ENCODE measurements at regions not wholly inside any gene's neighbourhood (a gene's known extent, or its start where the extent isn't known, plus 50 kb on each side); places are given as distances from the start of the nearest gene placed in this dataset.

DNA sequence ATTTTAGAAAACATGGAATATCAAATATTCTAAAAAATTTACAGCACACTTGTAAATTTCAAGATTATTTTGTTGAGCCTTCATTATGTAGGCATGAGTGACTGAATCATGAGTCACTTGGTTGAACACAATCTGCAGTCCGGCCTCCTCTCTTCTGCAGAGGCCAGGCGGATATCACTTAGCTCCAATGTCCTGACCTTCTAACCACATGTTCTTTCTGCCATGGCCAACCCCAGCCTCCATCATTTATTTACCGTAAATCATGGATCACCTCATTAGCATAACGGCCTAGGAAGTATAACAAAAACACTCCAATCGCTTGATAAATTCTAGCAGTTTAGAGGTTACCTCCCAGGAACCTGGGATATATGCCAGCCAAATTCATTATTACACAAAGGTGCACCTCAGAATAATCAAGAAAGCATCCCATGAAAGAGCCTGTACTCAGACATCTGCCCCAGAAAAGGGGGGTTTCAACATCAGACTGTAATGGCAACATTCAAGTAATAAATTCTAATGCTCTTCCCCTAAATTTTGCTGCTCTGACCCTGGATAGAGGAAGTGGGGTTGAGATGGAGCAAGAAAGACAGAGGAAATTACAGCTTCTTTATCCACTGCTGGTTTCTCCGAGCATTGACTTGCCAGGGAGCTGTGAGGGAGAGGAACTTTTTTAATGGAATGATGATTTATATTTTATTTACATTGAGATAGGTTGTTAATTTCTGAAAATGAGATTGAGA, 2153.6 kb upstream of the AGA start:
- Histone ChIP-seq H3K27me3 (ENCODE audit: control insufficient read depth, insufficient read depth, low read length) (no peaks in the 10 kb centered on the region), H3K9me3 (replicated peaks; ENCODE audit: control insufficient read depth, low read depth, low read length) (no peaks in the 10 kb centered on the region), H3K36me3 (ENCODE audit: control insufficient read depth, insufficient read depth, low read length) (no peaks in the 10 kb centered on the region), H3K27ac (ENCODE audit: low read length) (no peak overlapping the region), H3K4me1 (ENCODE audit: control insufficient read depth, insufficient read depth, low read length) (no peaks in the 10 kb centered on the region), H3K4me3 (ENCODE audit: low read length) (no peak overlapping the region)
- DNase-seq = no peak
- WGBS (ENCODE audit: insufficient coverage) = 89% methylated on average over 6 of the region's 6 CpGs

DNA sequence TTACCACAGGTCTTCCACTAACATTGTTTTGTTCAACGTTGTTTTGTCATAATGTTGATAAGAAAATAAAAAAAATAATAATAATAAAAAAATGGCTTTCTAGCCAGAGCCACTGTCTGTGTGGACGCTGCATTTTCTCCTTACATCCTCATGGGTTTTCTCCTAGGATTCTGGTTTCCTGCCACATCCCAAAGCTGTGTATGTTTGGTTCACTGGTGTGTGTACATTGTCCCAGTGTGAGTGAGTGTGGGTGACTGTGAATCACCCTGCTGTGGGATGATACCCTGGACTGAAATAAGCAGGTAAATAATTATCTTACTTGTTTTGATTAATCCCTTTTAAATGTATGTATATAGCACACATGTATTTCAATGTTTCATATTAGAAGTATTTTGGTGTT, 2154.4 kb upstream of the AGA start:
- Histone ChIP-seq H3K9me3 (replicated peaks; ENCODE audit: control insufficient read depth, low read depth, low read length) (no peaks in the 10 kb centered on the region), H3K27ac (ENCODE audit: low read length) (no peak overlapping the region), H3K4me1 (ENCODE audit: control insufficient read depth, insufficient read depth, low read length) (no peaks in the 10 kb centered on the region), H3K4me3 (ENCODE audit: low read length) (no peak overlapping the region), H3K36me3 (ENCODE audit: control insufficient read depth, insufficient read depth, low read length) (no peaks in the 10 kb centered on the region), H3K27me3 (ENCODE audit: control insufficient read depth, insufficient read depth, low read length) (no peaks in the 10 kb centered on the region)
- no CpG with 5 or more reads among the region's 2 CpGs for WGBS (ENCODE audit: insufficient coverage)
- no peak for DNase-seq

DNA sequence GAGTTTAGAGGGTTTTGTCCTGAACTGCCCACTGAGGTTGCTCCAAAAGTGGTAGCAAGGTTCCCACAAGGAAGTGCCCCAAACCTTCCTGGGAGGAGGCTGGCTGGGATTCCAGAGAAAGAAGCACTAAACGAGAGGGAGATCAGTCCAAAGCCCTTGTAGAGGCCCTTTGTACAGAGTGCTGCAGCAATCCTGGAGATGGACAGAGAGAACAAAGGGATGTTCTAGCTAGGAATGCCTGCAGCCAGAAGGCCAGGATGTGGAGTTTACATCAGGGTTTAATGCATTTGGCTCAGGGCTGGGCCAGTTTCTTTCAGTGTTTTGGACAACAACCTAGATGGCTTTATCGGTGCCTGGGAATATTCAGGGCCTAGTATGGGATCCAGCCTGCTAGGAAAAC, 2155.1 kb upstream of the AGA start:
- H3K27me3 ChIP-seq (ENCODE audit: control insufficient read depth, insufficient read depth, low read length) = no peaks in the 10 kb centered on the region
- H3K27ac ChIP-seq (ENCODE audit: low read length) = no peak overlapping the region
- WGBS (ENCODE audit: insufficient coverage) = 8% methylated on average over 2 of the region's 2 CpGs
- no peaks in the 10 kb centered on the region for H3K4me1 ChIP-seq (ENCODE audit: control insufficient read depth, insufficient read depth, low read length)
- no peaks in the 10 kb centered on the region for H3K9me3 ChIP-seq (replicated peaks; ENCODE audit: control insufficient read depth, low read depth, low read length)
- no peaks in the 10 kb centered on the region for H3K36me3 ChIP-seq (ENCODE audit: control insufficient read depth, insufficient read depth, low read length)
- H3K4me3 ChIP-seq (ENCODE audit: low read length) = no peak overlapping the region
- DNase-seq = peak; percentile 10

DNA sequence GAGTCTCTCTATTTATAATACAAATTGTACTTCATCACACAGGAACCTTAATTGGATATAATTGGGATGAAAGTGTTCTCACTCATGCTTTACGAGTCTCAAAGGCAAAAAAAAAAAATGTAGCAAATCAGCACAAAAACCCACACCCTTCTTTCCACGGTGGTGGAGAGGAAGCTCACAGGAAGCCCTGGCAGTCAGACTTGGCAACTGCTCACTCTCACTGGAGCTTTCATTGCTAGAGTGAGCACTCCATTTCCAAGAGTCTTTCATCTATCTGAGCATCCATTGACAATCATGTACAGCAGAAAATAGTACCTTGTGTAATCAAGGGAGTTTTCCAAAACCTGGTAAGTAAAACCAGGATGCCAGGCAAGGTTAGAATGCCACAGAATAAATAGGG, 2159.4 kb upstream of the AGA start:
- peak; percentile 8 for DNase-seq
- Histone ChIP-seq H3K4me3 (ENCODE audit: low read length) (no peak overlapping the region), H3K27ac (ENCODE audit: low read length) (no peak overlapping the region), H3K4me1 (ENCODE audit: control insufficient read depth, insufficient read depth, low read length) (no peaks in the 10 kb centered on the region), H3K36me3 (ENCODE audit: control insufficient read depth, insufficient read depth, low read length) (no peaks in the 10 kb centered on the region), H3K27me3 (ENCODE audit: control insufficient read depth, insufficient read depth, low read length) (no peaks in the 10 kb centered on the region), H3K9me3 (replicated peaks; ENCODE audit: control insufficient read depth, low read depth, low read length) (no peaks in the 10 kb centered on the region)
- 0% methylated on average over 1 of the region's 2 CpGs for WGBS (ENCODE audit: insufficient coverage)

DNA sequence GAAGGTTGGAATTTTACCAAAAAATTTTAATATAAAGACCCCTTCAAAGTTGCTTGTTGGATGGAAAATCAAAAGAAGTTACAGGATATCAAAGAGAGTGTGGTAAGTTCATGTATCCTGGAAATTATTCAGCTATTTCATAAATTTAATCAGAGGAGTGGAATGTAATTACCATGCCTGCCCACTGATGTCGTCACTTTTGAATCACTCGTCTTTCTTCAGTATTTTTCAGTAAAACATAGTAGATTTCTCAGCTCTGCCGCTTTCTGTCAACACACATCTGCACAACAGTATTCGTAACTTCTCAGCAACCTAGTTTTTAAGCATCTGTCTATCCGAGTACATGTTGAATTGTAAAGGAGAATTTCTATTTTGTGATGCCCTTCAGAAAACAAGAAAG, 2163.0 kb upstream of the AGA start:
- no peaks in the 10 kb centered on the region for H3K9me3 ChIP-seq (replicated peaks; ENCODE audit: control insufficient read depth, low read depth, low read length)
- DNase-seq = no peak
- H3K27ac ChIP-seq (ENCODE audit: low read length) = no peak overlapping the region
- H3K4me3 ChIP-seq (ENCODE audit: low read length) = no peak overlapping the region
- no peaks in the 10 kb centered on the region for H3K36me3 ChIP-seq (ENCODE audit: control insufficient read depth, insufficient read depth, low read length)
- H3K4me1 ChIP-seq (ENCODE audit: control insufficient read depth, insufficient read depth, low read length) = no peaks in the 10 kb centered on the region
- WGBS (ENCODE audit: insufficient coverage) = no CpG with 5 or more reads among the region's 5 CpGs
- no peaks in the 10 kb centered on the region for H3K27me3 ChIP-seq (ENCODE audit: control insufficient read depth, insufficient read depth, low read length)

DNA sequence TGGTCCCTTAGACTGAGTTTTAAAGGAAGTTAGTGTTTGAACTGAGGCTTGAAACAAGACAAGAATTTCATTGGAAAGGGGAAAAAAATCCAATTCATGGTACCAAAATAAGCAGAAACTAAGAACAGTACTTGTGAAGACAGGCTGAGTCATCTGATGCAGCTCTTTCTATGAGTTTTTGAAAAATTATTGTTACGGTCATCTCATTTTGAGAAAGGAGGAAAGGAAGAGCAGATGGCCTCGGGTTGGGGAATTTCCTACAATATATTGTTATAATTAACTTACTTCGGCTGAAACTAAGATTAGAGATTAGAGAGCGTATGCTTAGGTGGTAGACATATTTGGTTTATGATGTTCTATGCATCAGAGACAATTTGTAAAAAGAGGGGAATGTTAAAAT, 2164.8 kb upstream of the AGA start:
- H3K4me3 ChIP-seq (ENCODE audit: low read length) = no peak overlapping the region
- DNase-seq = no peak
- H3K4me1 ChIP-seq (ENCODE audit: control insufficient read depth, insufficient read depth, low read length) = no peaks in the 10 kb centered on the region
- H3K9me3 ChIP-seq (replicated peaks; ENCODE audit: control insufficient read depth, low read depth, low read length) = no peaks in the 10 kb centered on the region
- H3K27ac ChIP-seq (ENCODE audit: low read length) = no peak overlapping the region
- H3K27me3 ChIP-seq (ENCODE audit: control insufficient read depth, insufficient read depth, low read length) = no peaks in the 10 kb centered on the region
- no peaks in the 10 kb centered on the region for H3K36me3 ChIP-seq (ENCODE audit: control insufficient read depth, insufficient read depth, low read length)
- 80% methylated on average over 1 of the region's 4 CpGs for WGBS (ENCODE audit: insufficient coverage)

DNA sequence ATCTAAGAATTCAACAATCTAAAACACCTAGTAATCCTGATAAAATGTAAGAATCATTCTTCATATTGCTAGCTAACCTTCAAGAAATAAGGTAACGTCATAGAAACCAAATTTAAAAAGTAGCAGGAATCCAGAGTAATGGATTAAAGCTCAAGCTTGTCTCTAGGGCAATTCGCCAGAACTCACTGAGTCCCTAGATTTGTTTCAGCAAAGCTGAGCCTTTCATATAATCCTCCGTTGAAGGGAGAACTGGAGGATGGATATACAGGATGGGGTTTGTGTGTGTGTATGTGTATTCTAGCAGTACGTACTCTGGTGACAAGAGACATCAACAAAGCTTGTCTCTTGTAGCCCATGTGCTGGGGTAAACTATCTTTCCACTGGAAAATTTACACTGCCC, 2173.5 kb upstream of the AGA start:
- 50% methylated on average over 1 of the region's 4 CpGs for WGBS (ENCODE audit: insufficient coverage)
- H3K36me3 ChIP-seq (ENCODE audit: control insufficient read depth, insufficient read depth, low read length) = no peaks in the 10 kb centered on the region
- H3K4me3 ChIP-seq (ENCODE audit: low read length) = no peak overlapping the region
- H3K27me3 ChIP-seq (ENCODE audit: control insufficient read depth, insufficient read depth, low read length) = no peaks in the 10 kb centered on the region
- no peak overlapping the region for H3K27ac ChIP-seq (ENCODE audit: low read length)
- H3K9me3 ChIP-seq (replicated peaks; ENCODE audit: control insufficient read depth, low read depth, low read length) = no peaks in the 10 kb centered on the region
- H3K4me1 ChIP-seq (ENCODE audit: control insufficient read depth, insufficient read depth, low read length) = no peaks in the 10 kb centered on the region
- peak; percentile 7 for DNase-seq

DNA sequence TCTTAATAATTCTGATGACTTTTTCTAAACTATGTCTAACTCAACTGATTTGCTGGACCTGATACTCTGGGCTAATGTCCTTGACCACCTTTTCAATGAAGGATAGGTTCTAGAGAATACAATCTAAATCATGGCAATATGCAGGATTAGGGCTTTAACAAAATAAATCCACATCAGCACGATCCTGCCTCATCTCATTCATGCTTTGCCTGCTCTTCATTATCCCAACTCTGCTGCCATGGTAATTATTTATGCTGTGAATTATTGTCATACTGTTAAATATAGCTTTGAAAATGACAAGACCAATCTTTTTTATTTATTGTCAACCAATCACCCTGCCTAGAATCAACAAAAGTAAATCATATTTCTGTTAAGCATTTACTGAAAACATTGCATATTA, 2176.7 kb upstream of the AGA start:
- WGBS (ENCODE audit: insufficient coverage) = no CpG with 5 or more reads among the region's 1 CpG
- Histone ChIP-seq H3K4me3 (ENCODE audit: low read length) (no peak overlapping the region), H3K4me1 (ENCODE audit: control insufficient read depth, insufficient read depth, low read length) (no peaks in the 10 kb centered on the region), H3K27ac (ENCODE audit: low read length) (no peak overlapping the region), H3K9me3 (replicated peaks; ENCODE audit: control insufficient read depth, low read depth, low read length) (no peaks in the 10 kb centered on the region), H3K36me3 (ENCODE audit: control insufficient read depth, insufficient read depth, low read length) (no peaks in the 10 kb centered on the region), H3K27me3 (ENCODE audit: control insufficient read depth, insufficient read depth, low read length) (no peaks in the 10 kb centered on the region)
- DNase-seq = no peak

DNA sequence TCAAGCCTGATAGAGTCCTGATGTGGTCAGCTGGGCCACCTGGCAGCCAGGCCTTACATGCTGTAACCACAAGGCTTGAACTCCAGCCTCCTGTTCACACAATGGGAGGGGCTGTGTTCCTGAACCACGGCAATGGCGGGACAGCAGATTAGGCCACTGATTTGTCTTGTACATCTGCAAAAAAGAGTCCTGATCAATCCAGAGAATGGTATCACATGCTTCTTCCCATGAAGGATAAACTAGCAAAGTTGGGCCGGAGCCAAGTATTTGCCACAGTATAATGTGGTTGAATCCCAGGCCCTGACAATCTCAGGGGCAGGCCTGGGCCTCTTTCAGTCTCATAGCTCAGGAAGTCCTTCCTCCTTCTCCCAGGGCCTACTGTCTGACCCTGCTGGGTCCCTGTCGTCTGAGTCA, 2182.5 kb upstream of the AGA start:
- Histone ChIP-seq H3K27me3 (ENCODE audit: control insufficient read depth, insufficient read depth, low read length) (no peaks in the 10 kb centered on the region), H3K9me3 (replicated peaks; ENCODE audit: control insufficient read depth, low read depth, low read length) (no peaks in the 10 kb centered on the region), H3K4me1 (ENCODE audit: control insufficient read depth, insufficient read depth, low read length) (no peaks in the 10 kb centered on the region), H3K4me3 (ENCODE audit: low read length) (no peak overlapping the region), H3K27ac (ENCODE audit: low read length) (no peak overlapping the region), H3K36me3 (ENCODE audit: control insufficient read depth, insufficient read depth, low read length) (no peaks in the 10 kb centered on the region)
- peak; percentile 11 for DNase-seq
- 55% methylated on average over 2 of the region's 4 CpGs for WGBS (ENCODE audit: insufficient coverage)

DNA sequence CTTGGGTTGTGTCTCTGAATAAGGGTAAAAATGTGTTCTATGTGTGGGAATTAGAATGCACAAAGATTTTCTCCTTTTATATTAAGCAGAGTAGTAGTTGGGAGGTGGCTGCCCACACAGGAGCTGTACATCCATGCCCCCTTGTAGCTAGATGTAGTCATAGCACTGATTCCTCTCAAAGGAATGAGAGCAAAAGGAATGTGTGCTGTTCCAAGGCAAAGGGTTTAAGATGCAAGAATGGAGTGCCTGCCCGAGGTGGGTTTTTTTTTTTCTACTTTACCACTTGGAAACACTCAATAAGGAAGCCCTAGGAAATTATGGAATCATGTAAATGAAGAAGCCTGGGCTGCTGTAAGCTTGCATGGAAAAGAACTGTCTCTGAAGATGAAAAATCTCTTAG, 2183.2 kb upstream of the AGA start:
- WGBS (ENCODE audit: insufficient coverage) = no CpG with 5 or more reads among the region's 1 CpG
- H3K4me1 ChIP-seq (ENCODE audit: control insufficient read depth, insufficient read depth, low read length) = no peaks in the 10 kb centered on the region
- no peak overlapping the region for H3K27ac ChIP-seq (ENCODE audit: low read length)
- no peaks in the 10 kb centered on the region for H3K27me3 ChIP-seq (ENCODE audit: control insufficient read depth, insufficient read depth, low read length)
- no peaks in the 10 kb centered on the region for H3K9me3 ChIP-seq (replicated peaks; ENCODE audit: control insufficient read depth, low read depth, low read length)
- H3K4me3 ChIP-seq (ENCODE audit: low read length) = no peak overlapping the region
- no peaks in the 10 kb centered on the region for H3K36me3 ChIP-seq (ENCODE audit: control insufficient read depth, insufficient read depth, low read length)
- DNase-seq = peak; percentile 4

DNA sequence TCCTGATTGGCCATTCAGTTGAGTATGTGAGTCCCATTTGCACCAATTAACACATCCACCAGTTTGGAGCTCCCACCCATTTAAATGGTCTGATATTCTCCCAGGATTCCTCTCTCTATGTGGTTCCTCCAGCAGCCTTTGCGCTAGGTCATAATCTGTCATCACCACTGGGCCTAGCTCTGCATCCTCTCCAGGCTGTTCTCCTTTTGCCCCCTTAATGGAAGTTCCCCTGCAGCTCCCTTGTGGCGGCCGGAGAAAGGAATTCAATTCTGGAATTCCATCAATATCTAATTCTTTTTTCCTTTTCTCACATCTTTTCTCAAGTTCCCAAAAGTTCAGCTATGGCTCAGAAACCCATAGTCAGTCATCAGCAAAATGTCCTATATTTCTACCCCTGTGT, 2184.4 kb upstream of the AGA start:
- Histone ChIP-seq H3K36me3 (ENCODE audit: control insufficient read depth, insufficient read depth, low read length) (no peaks in the 10 kb centered on the region), H3K27ac (ENCODE audit: low read length) (no peak overlapping the region), H3K9me3 (replicated peaks; ENCODE audit: control insufficient read depth, low read depth, low read length) (no peaks in the 10 kb centered on the region), H3K27me3 (ENCODE audit: control insufficient read depth, insufficient read depth, low read length) (no peaks in the 10 kb centered on the region), H3K4me1 (ENCODE audit: control insufficient read depth, insufficient read depth, low read length) (no peaks in the 10 kb centered on the region), H3K4me3 (ENCODE audit: low read length) (no peak overlapping the region)
- DNase-seq = no peak
- WGBS (ENCODE audit: insufficient coverage) = 48% methylated on average over 3 of the region's 3 CpGs

Measured in muscle of leg (tissue), 3 donors.